Heart left ventricle (tissue), 13 donors: ENCODE measurements at regions not wholly inside any gene's neighbourhood (a gene's known extent, or its start where the extent isn't known, plus 50 kb on each side); places are given as distances from the start of the nearest gene placed in this dataset.

Experiments
- CTCF ChIP-seq, 12 donors: fragments of 200-600 bp; sonication (generic) in 4 of 12; IDR thresholded peaks; one replicate each; pipeline versions ENCODE4 v1.5.0 to v1.8.0; 2018 to 2022; ENCODE audit warnings: antibody characterized with exemption in 12 of 12, mild to moderate bottlenecking in 5 of 12
- POLR2A ChIP-seq, 2 donors: fragments of 450-650 bp; IDR thresholded peaks; one replicate each; pipeline ENCODE4 v1.6.1; 2017; ENCODE audit warnings: antibody characterized with exemption in 2 of 2, mild to moderate bottlenecking in 2 of 2, moderate library complexity in 2 of 2
- donor health status: ischemic (EF 13 %, LVEDD 7.1; RV severe dilation, severe dysfunction).
- donor health status: DM: no; HTN: yes; CAD: no.
- donor health status: DM: no; HTN: no; CAD: no.
- donor health status: ischemic (EF 25% LVEDD 6.9; RV normal size, moderate dysfunction).
- donor health status: ischemic (EF 25% LVEDD 5.7; RV mildly dilated, moderate dysfunction).
- donor health status: ischemic (EF 35%, LVEDD 5.7; RV mildly dilated, moderate dysfunction).
- donor health status: nonischemic (EF 11% LVEDD 7.7; RV severe dilation, severe dysfunction).
- donor health status: DM: yes; HTN: yes; CAD: no.
- donor health status: PGD.
- donor health status: ischemic (EF 29% LVEDD 5.4; RV normal size, mild dysfunction).
- donor health status: nonischemic (EF 23%, LVEDD 6.1; RV moderate dilation, normal function).

GRCh38 chr17:14498812-14499211 lies 197.9 kb downstream of the HS3ST3B1 start:
- TF ChIP-seq CTCF (IDR thresholded peaks at IDR 0.05) (no peak), POLR2A (IDR thresholded peaks at IDR 0.05) (no peak)
